Psoas muscle (tissue), 7 donors: ENCODE measurements at regions not wholly inside any gene's neighbourhood (a gene's known extent, or its start where the extent isn't known, plus 50 kb on each side); places are given as distances from the start of the nearest gene placed in this dataset.

Experiments
- ATAC-seq, 4 donors: fragments of 200-7000 bp; cut with Tn5 transposase; one replicate each; pipeline ENCODE4 v1.9.1; 2020; ENCODE audit warnings: moderate library complexity in 3 of 4, mild to moderate bottlenecking in 2 of 4
- DNase-seq, 2 donors: peaks; one replicate each; pipeline ENCODE4 v3.0.0-alpha.2; 2020
- H3K27ac ChIP-seq: fragments of 200-600 bp; one replicate; pipeline ENCODE4 v1.8.0; 2022
- H3K27me3 ChIP-seq, 3 donors: fragments of 200-600 bp in 1 of 3; one replicate each; pipeline versions ENCODE4 v1.6.1 to v1.8.0; 2013 to 2022; ENCODE audit warnings: low read length in 2 of 3, mild to moderate bottlenecking in 2 of 3, moderate library complexity in 1 of 3; ENCODE audit not compliant: insufficient read depth in 3 of 3
- H3K36me3 ChIP-seq, 2 donors: fragments of 200-600 bp in 1 of 2; one replicate each; pipeline versions ENCODE4 v1.6.1 to v1.8.0; 2013 to 2022; ENCODE audit warnings: low read depth in 1 of 2, mild to moderate bottlenecking in 1 of 2, moderate library complexity in 1 of 2; ENCODE audit not compliant: insufficient read depth in 1 of 2
- H3K4me1 ChIP-seq: fragments of 200-600 bp; one replicate; pipeline ENCODE4 v1.8.0; 2022
- H3K4me3 ChIP-seq: fragments of 200-600 bp; one replicate; pipeline ENCODE4 v1.8.0; 2022; ENCODE audit warnings: mild to moderate bottlenecking
- H3K9me3 ChIP-seq: fragments of 200-600 bp; one replicate; pipeline ENCODE4 v1.8.0; 2022
- WGBS, 3 donors: extraction: QIAGEN DNeasy Blood & Tissue Kit; methylation state at CpG; one replicate each; pipeline versions ENCODE4 v1.1.6 to v1.1.7; 2013; 5-methylcytosine and 5-hydroxymethylcytosine counted together
- intact Hi-C, 2 donors: fragments of 100-400 bp; cut with DNase I; formaldehyde crosslinking; loops; one replicate each; pipeline versions ENCODE4 v1.11.0 to v1.14.2; 2022
- TF ChIP-seq, protein P1 (sequence below): fragments of 200-600 bp; IDR thresholded peaks from one replicate; pipeline ENCODE4 v1.8.0; 2022; ENCODE audit warnings: antibody characterized with exemption
- donor health status: healthy with polysubstance abuse.
- donor health status: DM: no; HTN: no; CAD: no; lungs with moderate emphysema.
- donor health status: Bipolar disorder and iron deficiency.
- donor health status: healthy.
- donor health status: DM: yes; HTN: yes; CAD: no.
- donor health status: DM: no; HTN: no; CAD: no.
- donor health status: DM: yes; HTN: yes; CAD: no.

- no peak for DNase-seq
- Histone ChIP-seq H3K4me1 (peaks cover 13% of the 10 kb centered on the region), H3K27ac (no peak overlapping the region)
Measured at GRCh38 chr2:111638274-111638877, 245.6 kb downstream of the ANAPC1 start.

GRCh38 chr2:111640480-111640879 lies 243.5 kb downstream of the ANAPC1 start:
- DNase-seq: no peak
- Histone ChIP-seq H3K4me1 (peaks cover 13% of the 10 kb centered on the region), H3K36me3 (no peaks in the 10 kb centered on the region), H3K9me3 (no peaks in the 10 kb centered on the region), H3K27ac (no peak overlapping the region), H3K4me3 (no peak overlapping the region), H3K27me3 (no peaks in the 10 kb centered on the region)
- intact Hi-C loops: no loop called here
- TF ChIP-seq, protein P1, sequence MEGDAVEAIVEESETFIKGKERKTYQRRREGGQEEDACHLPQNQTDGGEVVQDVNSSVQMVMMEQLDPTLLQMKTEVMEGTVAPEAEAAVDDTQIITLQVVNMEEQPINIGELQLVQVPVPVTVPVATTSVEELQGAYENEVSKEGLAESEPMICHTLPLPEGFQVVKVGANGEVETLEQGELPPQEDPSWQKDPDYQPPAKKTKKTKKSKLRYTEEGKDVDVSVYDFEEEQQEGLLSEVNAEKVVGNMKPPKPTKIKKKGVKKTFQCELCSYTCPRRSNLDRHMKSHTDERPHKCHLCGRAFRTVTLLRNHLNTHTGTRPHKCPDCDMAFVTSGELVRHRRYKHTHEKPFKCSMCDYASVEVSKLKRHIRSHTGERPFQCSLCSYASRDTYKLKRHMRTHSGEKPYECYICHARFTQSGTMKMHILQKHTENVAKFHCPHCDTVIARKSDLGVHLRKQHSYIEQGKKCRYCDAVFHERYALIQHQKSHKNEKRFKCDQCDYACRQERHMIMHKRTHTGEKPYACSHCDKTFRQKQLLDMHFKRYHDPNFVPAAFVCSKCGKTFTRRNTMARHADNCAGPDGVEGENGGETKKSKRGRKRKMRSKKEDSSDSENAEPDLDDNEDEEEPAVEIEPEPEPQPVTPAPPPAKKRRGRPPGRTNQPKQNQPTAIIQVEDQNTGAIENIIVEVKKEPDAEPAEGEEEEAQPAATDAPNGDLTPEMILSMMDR: no peak
- 84 to 88% (median 87%) methylated on average over 2 of the region's 2 CpGs for WGBS, 3 donors
- no peak for ATAC-seq

More at GRCh38 chr2:111638274-111638877, 245.6 kb downstream of the ANAPC1 start:
- WGBS, 3 donors: 55 to 69% (median 61%) methylated on average over 4 of the region's 4 CpGs
- TF ChIP-seq, protein P1: no peak
- intact Hi-C loops: no loop called here
- no peaks in the 10 kb centered on the region for H3K36me3 ChIP-seq
- H3K27me3 ChIP-seq: no peaks in the 10 kb centered on the region
- no peak overlapping the region for H3K4me3 ChIP-seq
- no peaks in the 10 kb centered on the region for H3K9me3 ChIP-seq
- ATAC-seq: peak; percentile 87 to 98 (median 95)

- TF ChIP-seq, protein P1: no peak
- Histone ChIP-seq H3K36me3 (no peaks in the 10 kb centered on the region), H3K27me3 (no peaks in the 10 kb centered on the region), H3K27ac (no peak overlapping the region), H3K4me3 (no peak overlapping the region), H3K4me1 (peaks cover 13% of the 10 kb centered on the region), H3K9me3 (peaks cover 12% of the 10 kb centered on the region)
- intact Hi-C loops: no loop called here
- DNase-seq (no peak), ATAC-seq (no peak)
- WGBS, 3 donors: 86 to 96% (median 92%) methylated on average over 2 of the region's 2 CpGs
Measured at GRCh38 chr2:111642586-111643327, 241.2 kb downstream of the ANAPC1 start.

DNA sequence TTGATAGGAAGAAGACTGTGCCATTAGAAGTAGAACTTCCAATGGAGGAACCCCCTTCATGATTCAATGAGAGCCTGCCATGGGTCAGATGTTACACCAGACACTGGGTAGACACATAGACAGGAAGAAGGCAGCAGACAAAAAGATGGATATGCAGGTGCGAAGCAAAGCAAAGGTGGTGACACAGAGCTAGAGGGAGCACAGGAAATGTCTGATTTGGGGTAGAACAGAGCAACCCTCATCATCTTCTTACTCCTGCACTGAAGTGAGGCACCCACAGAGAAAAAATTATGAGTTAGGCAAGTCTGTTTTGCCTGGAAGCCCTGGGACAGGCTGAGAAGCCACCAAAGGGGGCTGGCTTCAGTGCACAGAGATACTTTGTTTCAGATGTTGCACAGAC lies 240.2 kb downstream of the ANAPC1 start:
- Histone ChIP-seq H3K36me3 (no peaks in the 10 kb centered on the region), H3K27ac (no peak overlapping the region), H3K4me3 (no peak overlapping the region), H3K4me1 (peaks cover 5% of the 10 kb centered on the region), H3K9me3 (peaks cover 12% of the 10 kb centered on the region), H3K27me3 (no peaks in the 10 kb centered on the region)
- intact Hi-C loops: no loop called here
- DNase-seq: no peak
- 97 to 100% (median 98%) methylated on average over 1 of the region's 1 CpG for WGBS, 3 donors
- no peak for ATAC-seq
- TF ChIP-seq, protein P1: no peak
